Fibroblast of peridontal ligament (primary cell): ENCODE measurements at regions not wholly inside any gene's neighbourhood (a gene's known extent, or its start where the extent isn't known, plus 50 kb on each side); places are given as distances from the start of the nearest gene placed in this dataset.
"Not testable (repeated sequence)": the region's sequence is repeated elsewhere in the genome, so short reads cannot be mapped to it uniquely, and the experiment has no call there.

Experiments
- DNase-seq: peaks from one replicate; pipeline ENCODE4 v3.0.0-alpha.2; 2010; ENCODE audit errors: extremely low read depth

DNA sequence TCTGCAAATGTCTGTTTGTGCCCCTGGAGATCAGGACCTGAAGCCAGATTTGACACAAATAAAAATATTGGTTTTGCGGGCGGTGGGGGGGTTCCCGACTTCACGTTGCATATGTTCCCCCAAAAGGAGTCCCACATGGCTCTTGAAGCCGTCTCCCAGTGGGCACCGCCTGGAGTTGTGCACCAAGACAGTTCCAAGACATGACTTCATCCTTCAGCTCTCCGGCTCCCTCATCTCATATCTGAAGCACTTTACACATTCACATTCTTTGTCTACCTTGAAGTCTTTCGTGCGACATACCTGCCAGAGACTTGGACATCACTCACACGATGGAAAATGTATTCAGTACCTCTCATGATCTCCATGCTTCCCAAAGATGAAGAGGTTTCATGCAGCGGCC lies 362.8 kb upstream of the FOXK1 start:
- DNase-seq = no peak

DNA sequence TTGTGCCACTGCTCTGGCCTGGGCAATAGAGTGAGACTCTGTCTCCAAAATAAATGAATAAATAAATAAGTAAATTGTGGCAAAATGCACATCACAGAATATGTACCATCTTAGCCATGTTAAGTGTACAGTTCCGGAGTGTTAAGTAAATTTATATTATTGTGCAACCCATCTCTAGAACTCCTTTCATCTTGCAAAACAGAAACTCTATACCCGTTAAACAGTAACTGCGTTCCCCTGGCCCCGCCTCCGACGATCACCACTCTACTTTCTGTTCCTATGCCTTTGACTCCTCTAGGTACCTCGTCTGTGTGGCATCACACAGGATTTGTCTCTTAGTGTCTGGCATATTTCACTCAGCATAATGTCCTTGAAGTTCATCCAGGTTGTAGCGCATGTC lies 356.4 kb upstream of the FOXK1 start:
- no peak for DNase-seq

DNA sequence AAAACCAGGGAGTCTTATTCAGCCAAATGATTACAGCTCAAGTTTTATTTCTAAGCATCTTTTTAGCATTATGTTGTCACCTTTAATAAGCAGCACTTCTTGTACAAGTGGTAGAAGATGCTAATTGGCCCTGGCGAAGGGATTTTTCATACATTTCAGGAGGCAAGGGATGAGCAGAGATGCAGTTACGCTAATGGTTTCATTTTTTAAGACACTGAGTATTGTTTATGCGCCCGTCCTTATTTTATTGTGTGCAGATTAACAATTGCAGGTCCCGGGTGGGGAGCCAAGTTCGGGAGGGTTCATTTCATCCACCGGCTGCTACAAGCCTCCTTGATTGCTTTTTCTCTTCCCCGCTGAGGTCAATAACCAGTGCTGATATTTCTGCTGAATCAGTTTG lies 350.4 kb upstream of the FOXK1 start:
- DNase-seq = no peak

DNA sequence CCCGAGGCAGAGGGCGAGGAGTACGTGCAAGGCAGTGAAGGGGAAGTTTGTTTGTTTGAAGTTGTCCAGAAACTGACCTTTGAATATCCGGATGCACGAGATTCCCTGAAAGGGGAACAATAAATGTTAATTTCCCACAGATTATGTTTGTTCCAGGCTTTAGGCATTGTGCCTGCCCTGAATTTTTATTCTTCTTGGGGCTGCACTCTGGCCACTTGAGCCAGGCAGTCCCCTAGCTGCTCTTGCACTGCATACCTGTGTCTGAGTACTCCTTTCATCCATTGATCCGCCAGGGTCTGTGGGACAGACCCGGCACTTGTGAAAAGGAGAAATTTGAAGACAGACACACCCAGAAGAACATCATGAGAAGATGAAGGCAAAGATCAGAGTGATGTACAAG lies 343.5 kb upstream of the FOXK1 start:
- no peak for DNase-seq

DNA sequence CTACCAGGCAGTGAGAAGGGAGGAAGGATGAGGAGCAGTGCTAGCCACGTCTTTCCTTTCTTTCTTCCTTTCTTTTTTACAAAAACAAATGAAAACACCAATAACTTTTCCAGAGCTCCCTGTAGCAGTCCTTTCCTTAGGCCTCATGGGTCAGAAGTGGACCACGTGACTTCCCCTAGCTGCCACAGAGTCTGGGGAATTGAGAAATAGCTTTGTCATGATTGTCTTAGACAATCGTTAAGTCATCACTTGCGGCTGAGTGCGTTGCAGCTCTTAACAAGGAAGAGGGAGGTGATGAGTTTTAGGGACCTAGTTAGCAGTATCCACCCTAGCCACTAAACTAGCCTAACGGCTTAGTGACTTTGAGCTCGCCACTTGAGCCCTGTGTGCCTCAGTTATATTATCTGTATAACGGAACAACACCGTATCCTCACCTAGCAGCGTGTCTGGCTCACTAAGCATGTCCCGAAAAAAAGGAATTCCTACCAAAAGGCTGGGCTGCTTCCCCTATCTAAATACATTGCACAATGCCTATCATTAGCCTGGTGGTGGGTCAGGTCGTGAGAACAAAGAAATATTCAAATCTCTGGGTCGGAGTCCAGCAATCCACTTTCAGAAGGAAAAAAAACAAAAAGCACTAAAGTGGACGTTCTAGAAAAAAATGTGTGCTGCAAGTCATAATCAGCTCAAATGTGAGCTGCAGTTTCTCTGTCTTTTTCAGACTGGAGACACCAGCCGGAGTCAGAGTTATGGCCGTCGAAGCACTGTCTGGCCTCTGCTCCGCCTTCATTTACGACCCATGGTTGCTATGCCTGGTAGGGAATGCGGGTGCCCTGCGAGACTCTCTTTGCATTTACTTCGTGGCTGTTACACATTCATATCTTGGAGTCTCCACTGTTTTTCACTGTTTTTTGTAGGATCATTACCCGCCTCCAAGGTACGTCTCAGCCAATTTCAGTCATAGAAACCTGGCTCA lies 338.5 kb upstream of the FOXK1 start:
- DNase-seq = no peak

DNA sequence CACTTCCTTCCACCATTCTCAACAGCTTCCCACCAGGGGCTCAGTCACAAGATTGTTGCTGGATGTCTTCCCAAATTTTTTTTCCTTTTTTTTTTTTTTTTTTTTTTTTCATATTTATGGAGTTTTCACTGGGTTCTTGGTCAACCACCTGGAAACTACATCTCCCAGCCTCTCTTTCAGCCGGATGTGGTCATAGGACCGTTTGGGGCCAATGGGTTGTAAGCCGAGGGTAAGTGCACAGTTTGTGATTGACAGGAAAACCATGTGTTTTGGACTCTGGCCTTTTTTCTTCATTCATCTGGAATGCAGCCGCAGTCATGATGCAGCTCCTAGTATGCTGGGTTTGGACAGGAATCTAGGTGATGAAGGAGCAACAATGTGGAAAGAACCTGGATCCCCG lies 337.1 kb upstream of the FOXK1 start:
- no peak for DNase-seq

DNA sequence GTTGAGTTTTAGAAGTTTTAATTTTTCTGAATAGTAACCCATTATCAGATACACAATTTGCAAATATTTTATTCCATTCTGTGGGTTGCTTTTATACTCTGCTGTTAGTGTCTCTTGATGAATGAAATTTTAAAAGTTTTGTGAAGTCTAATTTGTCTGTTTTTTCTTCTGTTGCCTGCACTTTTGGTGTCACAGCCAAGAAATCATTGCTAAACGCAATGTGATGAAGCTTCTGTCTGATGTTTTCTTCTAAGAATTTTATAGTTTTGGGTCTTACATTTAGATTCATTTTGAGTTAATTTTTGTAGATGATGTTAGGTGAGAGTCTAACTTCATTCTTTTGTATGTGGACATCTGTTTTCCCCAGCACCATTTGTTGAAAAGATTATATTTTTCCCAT lies 330.0 kb upstream of the FOXK1 start:
- no peak for DNase-seq

DNA sequence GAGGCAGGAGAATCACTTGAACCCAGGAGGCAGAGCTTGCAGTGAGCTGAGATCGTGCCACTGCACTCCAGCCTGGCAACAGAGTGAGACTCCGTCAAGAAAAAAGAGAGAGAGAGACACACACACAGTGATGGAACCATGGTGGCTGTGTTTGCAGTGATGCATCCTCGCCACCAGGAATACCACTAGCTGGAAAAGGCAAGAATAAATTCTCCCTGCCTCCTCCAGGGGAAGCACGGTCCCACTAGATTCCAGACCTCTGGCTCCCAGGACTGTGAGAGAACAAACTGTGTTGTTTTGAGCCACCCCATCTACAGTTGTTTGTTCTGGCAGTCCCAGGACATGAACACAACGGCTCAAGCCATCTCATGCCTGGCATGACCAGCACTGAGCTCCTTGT lies 320.3 kb upstream of the FOXK1 start:
- no peak for DNase-seq

DNA sequence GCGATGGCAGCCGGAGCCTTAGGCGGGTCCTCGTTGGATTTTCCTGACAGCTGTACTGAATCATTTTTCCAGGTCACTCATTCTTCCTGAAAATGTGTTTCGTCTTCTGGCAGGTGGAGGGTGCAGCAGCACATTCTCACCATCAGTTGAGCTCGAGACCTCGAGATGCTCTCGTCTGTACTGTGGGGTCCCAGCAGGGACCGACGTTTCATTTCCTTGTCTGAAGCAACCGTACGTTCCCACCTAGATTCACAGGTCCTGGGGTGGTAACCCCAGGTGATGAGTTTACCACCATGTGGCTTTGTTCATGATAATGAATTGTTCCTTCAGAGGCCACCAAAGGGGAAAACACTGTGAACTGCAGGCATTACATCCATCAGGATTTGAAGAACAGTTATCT lies 298.5 kb upstream of the FOXK1 start:
- DNase-seq = no peak

DNA sequence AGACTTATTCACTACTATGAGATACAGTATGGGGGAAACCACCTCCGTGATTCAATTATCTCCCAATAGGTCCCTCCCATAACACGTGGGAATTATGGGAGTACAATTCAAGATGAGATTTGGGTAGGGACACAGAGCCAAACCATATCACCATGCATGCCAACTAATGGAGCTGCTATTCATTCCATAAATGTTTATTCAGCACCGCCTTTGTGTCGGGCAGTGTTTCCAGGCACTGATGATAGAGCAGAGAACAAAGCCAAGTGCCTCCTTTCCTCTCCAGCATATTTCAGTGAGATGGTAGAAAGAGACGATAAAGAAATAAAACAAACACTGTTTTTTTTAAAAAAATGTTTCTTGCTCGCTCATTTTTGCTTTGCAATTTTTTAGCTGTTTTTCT lies 295.9 kb upstream of the FOXK1 start:
- no peak for DNase-seq

DNA sequence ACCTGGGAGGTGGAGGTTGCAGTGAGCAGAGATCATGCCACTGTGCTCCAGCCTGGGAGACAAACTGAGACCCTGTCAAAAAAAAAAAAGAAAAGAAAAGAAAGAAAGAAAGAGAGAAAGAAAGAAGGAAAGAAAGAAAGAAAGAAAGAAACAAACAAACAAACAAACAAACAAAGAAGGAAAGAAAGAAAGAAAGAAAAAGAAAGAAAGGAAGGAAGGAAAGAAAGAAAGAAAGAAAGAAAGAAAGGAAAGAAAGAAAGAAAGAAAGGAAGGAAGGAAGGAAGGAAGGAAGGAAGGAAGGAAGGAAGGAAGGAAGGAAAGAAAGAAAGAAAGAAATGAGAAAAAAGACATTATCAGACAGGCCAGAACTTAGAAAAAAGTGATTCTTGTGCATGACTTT lies 291.0 kb upstream of the FOXK1 start:
- not testable (repeated sequence) for DNase-seq

DNA sequence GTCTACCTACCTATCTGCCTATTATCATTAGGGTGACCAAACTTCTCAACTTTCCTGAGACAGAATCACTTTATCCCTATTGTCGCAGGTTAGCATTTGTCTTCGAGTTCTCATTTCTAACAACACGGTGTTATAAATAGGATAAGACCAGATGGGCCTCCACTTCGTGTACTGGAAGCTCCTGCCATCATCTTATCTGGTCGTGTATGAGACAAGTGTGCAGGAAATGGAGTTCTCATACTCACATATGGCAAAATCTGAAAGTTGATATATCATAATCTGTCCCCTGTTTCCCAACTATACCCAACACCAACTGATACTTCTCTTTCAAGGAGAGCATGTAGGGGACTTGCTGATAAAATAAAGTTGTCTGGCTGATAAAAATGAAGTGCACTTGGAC lies 287.4 kb upstream of the FOXK1 start:
- no peak for DNase-seq

DNA sequence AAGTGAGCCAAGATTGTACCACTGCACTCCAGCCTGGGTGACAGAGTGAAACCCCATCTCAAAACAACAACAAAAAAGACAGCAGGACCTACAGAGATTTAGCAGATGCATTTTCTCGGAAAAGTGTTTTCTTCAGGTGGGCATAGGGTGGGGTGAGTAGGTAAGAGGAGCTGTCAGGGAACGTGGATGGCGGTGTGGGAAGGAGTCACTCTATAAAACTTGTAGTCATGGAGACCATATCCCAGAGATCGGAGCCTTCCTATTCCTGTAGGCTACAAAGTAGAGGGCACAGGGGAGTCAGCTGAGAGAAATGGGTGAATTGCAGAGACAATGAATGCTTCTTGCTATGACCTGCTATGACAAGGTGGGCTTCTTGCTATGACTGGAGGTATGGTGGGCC lies 283.0 kb upstream of the FOXK1 start:
- no peak for DNase-seq

DNA sequence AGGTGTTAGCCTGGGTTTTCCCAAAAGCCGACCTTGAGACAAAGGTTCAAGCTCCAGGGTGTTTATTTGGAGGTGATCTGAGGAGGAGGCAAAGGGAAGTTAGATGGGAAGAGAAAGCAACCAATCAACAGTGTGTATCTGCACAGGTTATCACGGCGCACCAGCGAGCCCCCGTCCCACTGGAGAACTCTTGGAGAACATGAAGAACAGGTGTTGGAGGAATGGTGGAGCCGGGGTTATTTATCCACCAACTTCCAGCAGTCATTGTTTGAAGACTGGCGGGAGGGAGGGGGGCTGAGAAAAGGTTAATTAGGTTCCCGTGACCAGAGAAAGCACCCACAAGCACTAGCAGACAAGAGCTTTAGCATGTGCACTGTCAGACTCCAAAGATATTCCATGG lies 282.5 kb upstream of the FOXK1 start:
- DNase-seq = no peak

DNA sequence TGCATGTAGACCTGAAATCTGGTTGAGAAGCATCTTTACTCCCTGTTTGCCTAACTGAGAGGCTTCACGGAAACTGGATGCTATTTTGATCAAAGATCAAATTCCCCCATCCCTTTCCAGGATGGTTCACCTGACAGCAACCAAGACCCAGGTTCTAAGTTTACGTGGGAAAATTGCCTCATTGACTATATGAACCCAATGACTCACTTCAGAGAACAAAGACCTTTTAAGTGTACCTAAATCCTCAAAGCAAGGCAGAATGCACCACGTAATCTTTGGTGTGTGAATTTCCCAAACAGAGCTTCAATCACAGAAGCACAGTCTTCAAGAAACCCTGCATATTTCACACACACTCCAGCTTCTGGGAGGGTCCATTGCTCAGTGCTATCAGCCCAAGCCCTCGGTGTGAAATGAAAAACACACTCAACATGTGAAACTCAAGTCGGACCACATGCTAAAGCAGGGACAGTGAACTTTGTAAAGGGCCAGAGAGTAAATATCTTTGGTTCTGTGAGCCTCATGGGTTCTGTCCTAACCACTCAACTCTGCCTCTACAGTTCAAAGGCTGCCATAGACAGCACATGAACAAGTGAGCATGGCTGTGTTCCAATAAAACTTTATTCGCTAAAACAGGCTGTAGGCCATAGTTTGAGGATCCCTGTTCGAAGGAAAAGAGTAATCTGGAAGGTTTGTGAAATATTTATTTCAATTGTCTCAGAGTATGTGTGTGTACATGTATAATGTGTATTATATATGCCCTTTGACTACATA lies 275.6 kb upstream of the FOXK1 start:
- no peak for DNase-seq

DNA sequence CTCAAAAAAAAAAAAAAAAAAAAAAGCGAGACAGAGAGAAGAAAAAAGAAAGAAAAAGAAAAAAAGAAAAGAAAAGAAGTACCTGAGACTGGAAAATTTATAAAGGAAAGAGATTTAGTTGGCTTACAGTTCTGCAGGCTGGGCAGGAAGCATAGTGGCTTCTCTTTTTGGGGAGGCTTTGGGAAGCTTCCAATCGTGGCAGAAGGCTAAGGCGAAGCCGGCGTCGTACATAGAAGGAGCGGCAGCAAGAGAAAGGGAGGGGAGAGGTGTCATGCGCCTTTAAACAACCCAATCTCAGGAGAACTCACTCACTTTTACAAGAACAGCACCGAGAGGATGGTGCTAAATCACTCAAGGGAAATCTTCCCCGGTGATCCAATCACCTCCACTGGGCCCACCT lies 272.1 kb upstream of the FOXK1 start:
- no peak for DNase-seq

DNA sequence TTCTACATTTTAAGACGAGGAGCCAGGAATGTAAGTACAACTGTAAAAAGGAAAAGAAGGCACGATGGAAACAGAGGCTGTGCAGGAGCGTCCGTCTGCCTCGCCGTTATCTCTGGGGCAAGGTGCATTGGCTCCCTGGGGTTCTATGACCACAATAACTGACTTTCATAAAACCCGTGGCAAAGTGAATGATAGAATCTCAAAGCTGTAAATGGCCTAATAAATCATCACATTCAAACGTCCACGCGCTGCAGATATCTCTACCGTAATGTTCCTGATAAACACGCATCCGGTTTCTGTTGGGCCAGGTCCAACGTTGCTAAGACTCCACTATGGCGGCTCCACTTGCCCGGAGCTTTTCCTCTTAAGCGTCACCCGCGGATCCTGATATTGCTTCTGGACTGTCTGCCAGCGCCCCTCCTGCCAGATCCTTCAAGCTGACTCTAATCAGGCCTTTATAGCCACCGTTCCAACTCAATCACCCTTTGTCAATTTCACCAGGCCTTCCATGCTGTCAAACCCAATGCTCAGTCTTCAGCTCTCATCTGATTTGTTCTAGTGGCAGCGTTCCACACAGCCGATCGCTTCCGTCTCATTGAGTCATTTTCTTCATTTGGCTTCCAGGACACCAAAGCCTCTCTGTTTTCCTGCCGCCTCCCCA lies 265.6 kb upstream of the FOXK1 start:
- no peak for DNase-seq

DNA sequence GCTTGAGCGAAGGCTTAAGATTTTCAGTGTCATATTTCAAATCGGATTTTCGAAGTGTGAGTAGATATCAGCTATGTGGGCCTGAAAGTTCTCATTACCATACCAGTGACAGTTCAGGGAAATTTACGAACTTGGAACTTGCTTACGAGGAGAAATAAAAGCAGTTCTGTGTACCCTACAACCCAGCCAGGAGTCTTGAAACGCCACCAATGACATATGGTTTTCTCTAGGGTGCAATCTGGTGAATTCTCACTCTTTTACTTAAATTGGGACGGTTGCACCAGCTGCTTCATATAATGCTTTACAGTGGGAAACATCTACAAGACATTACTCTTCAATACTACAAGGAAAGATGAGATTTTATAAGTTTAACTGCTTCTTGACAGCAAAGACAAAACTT lies 253.6 kb upstream of the FOXK1 start:
- DNase-seq = no peak

DNA sequence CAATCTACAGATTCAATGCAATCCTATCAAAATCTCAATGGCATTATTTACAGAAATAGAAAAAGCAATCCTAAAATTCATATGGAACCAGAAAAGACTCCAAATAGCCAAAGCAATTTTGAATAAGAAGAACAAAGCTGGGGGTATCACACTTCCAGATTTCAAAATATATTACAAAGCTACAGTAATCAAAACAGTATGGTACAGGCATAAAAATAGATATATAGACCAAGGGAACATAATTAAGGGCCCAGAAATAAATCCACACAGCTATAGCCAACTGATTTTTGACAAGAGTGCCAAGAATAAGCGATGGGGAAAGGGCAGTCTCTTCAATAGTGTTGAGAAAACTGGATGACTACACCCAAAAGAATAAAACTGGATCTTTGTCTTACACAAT lies 251.9 kb upstream of the FOXK1 start:
- DNase-seq = no peak

DNA sequence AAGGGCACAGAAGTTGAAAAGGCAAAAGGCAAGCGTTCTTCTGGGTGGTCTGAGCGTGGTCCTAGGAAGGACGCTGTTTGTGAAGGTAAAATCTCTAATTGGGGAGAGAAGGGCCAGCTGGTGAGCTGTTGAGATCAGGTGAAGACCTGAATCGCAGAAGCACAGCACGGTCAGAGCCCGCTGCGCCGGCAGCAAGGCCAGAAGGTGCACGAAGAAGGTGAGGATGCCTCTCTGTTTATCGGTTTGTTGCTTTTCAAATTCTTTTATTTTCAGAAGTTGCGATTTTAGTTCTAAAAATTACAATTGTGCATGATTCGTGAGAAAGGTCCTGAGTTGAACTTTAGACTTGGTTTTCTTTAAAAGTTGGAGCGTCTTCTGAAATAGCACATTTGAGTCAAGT lies 247.8 kb upstream of the FOXK1 start:
- no peak for DNase-seq

DNA sequence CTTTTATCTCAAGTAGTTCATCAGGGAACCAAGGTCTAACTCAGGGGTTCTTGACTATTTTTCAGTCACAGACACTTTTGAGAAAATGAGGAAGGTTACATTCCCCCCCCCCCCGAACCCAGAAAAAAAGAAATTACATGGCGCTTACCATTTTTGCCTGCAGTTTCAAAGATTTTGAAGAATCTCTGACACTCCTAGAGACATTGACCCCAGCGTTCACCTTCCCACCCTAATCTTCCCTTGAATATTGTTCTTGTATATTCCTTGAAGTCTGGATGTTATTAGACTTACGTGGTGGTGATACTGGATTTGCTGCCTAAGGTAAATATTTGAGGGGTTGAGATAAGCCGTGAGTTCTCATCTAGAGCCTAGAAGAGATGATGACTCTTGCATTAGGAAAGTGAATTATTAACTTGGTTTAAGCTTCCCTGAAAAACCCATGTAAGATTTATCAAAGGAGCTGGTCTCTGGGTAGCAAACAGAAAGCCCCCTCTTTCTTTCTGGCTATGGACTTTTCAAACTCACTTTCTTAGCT lies 245.7 kb upstream of the FOXK1 start:
- no peak for DNase-seq

DNA sequence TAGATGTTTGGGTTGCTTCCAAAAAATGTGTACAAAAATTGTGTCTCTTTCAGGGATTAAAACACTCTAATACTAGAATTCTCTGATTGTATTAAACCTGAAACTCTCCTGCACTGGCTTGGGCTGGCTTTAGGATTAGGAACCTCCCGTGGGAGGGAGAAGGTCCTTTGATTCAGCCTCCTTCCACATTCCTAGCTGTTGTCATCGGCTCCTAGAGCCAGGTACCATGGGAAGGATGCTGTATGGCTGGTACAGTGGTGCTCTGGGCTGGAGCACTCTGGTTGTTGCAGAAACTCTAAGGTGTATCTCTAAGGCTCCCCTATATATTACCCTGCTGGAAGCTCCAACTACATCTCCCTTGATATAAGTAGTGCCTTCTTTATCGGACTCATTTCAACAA lies 245.2 kb upstream of the FOXK1 start:
- DNase-seq = no peak
